Neuronal stem cell (in vitro differentiated cells): ENCODE measurements at regions not wholly inside any gene's neighbourhood (a gene's known extent, or its start where the extent isn't known, plus 50 kb on each side); places are given as distances from the start of the nearest gene placed in this dataset.
"Not testable (repeated sequence)": the region's sequence is repeated elsewhere in the genome, so short reads cannot be mapped to it uniquely, and the experiment has no call there.

Experiments used
- DNase-seq: peaks from one replicate; pipeline ENCODE4 v3.0.0-alpha.2; 2013; ENCODE audit warnings: low spot score
- H2AFZ ChIP-seq: one replicate; pipeline ENCODE4 v1.6.1; 2013; ENCODE audit warnings: mild to moderate bottlenecking, low read length, inconsistent platforms
- H2AK5ac ChIP-seq: 2 replicates; pipeline ENCODE4 v1.6.1; 2013; ENCODE audit warnings: low read depth, mild to moderate bottlenecking, inconsistent platforms, low read length, moderate library complexity, mixed read lengths
- H2BK120ac ChIP-seq: 2 replicates; pipeline ENCODE4 v1.6.1; 2013; ENCODE audit warnings: low read depth, mild to moderate bottlenecking, inconsistent platforms, low read length, moderate library complexity, mixed read lengths
- H2BK12ac ChIP-seq: one replicate; pipeline ENCODE4 v1.6.1; 2013; ENCODE audit warnings: low read length, inconsistent platforms
- H2BK15ac ChIP-seq: 2 replicates; pipeline ENCODE4 v1.6.1; 2013; ENCODE audit warnings: mild to moderate bottlenecking, low read length, inconsistent platforms, mixed read lengths
- H2BK5ac ChIP-seq: one replicate; pipeline ENCODE4 v1.6.1; 2013; ENCODE audit warnings: inconsistent platforms, mild to moderate bottlenecking, low read length, moderate library complexity
- H3K14ac ChIP-seq: one replicate; pipeline ENCODE4 v1.6.1; 2013; ENCODE audit warnings: low read length, inconsistent platforms
- H3K18ac ChIP-seq: 2 replicates; pipeline ENCODE4 v1.6.1; 2013; ENCODE audit warnings: low read length, inconsistent platforms
- H3K23ac ChIP-seq: 2 replicates; pipeline ENCODE4 v1.6.1; 2013; ENCODE audit warnings: low read depth, mild to moderate bottlenecking, mixed read lengths, low read length, inconsistent platforms; ENCODE audit not compliant: poor library complexity
- H3K27ac ChIP-seq: replicated peaks from 3 replicates; pipeline ENCODE4 v1.5.1; 2013; ENCODE audit warnings: low read length, inconsistent platforms
- H3K27me3 ChIP-seq, 3 experiments: 2 replicates each; pipeline ENCODE4 v1.6.1; 2013; ENCODE audit warnings: low read length in 3 of 3, mild to moderate bottlenecking in 2 of 3, inconsistent platforms in 1 of 3, low read depth in 1 of 3, mixed read lengths in 1 of 3, moderate library complexity in 1 of 3; ENCODE audit not compliant: control insufficient read depth in 3 of 3, insufficient read depth in 3 of 3
- H3K36me3 ChIP-seq, 2 donors: replicated peaks in 1 of 2; 2 replicates each; pipeline ENCODE4 v1.6.1; 2013; ENCODE audit warnings: low read length in 2 of 2; ENCODE audit not compliant: control insufficient read depth in 2 of 2, insufficient read depth in 2 of 2
- H3K4ac ChIP-seq: 2 replicates; pipeline ENCODE4 v1.6.1; 2013; ENCODE audit warnings: inconsistent platforms, mild to moderate bottlenecking, low read length, moderate library complexity
- H3K4me1 ChIP-seq, 2 donors: 1 replicate in 1 of 2; 2 replicates in 1 of 2; pipeline ENCODE4 v1.6.1; 2013; ENCODE audit warnings: low read length in 2 of 2, low read depth in 1 of 2; ENCODE audit not compliant: control insufficient read depth in 2 of 2, insufficient read depth in 1 of 2
- H3K4me2 ChIP-seq: one replicate; pipeline ENCODE4 v1.6.1; 2013; ENCODE audit warnings: mild to moderate bottlenecking, low read length, inconsistent platforms; ENCODE audit not compliant: insufficient read depth, poor library complexity, severe bottlenecking
- H3K4me3 ChIP-seq, 2 donors: 2 replicates each; pipeline ENCODE4 v1.5.1; 2013; ENCODE audit warnings: low read length in 2 of 2, mild to moderate bottlenecking in 2 of 2, inconsistent platforms in 1 of 2, moderate library complexity in 1 of 2
- H3K79me1 ChIP-seq: one replicate; pipeline ENCODE4 v1.6.1; 2013; ENCODE audit warnings: low read depth, mild to moderate bottlenecking, inconsistent platforms, low read length, moderate library complexity
- H3K9ac ChIP-seq: one replicate; pipeline ENCODE4 v1.6.1; 2013; ENCODE audit warnings: mild to moderate bottlenecking, low read depth, low read length, inconsistent platforms; ENCODE audit not compliant: poor library complexity
- H3K9me3 ChIP-seq, 2 donors: replicated peaks in 1 of 2; 2 replicates each; pipeline versions ENCODE3 to v1.6.1; 2013; ENCODE audit warnings: low read length in 2 of 2, mild to moderate bottlenecking in 2 of 2, inconsistent platforms in 1 of 2, low read depth in 1 of 2, mixed read lengths in 1 of 2, moderate library complexity in 1 of 2; ENCODE audit not compliant: control insufficient read depth in 2 of 2, insufficient read depth in 1 of 2
- H4K8ac ChIP-seq: one replicate; pipeline ENCODE4 v1.6.1; 2013; ENCODE audit warnings: low read depth, mild to moderate bottlenecking, inconsistent platforms, low read length, moderate library complexity
- H4K91ac ChIP-seq: one replicate; pipeline ENCODE4 v1.6.1; 2013; ENCODE audit warnings: low read length, low read depth, mild to moderate bottlenecking, inconsistent platforms; ENCODE audit not compliant: poor library complexity
- WGBS, 2 donors: extraction: QIAGEN DNeasy Blood & Tissue Kit; methylation state at CpG; one replicate each; pipeline ENCODE4 v1.1.7; 2013; ENCODE audit warnings: missing lambda C conversion rate in 2 of 2, mixed read lengths in 1 of 2; ENCODE audit not compliant: insufficient read length in 2 of 2, insufficient replicate concordance in 1 of 2; ENCODE audit errors: extremely low coverage in 2 of 2; 5-methylcytosine and 5-hydroxymethylcytosine counted together

GRCh38 chr3:86757322-86758179 is 233.4 kb downstream of the VGLL3 start:
- not testable (repeated sequence) for H2BK12ac ChIP-seq, H2BK5ac ChIP-seq, H2AFZ ChIP-seq, H3K4ac ChIP-seq, H2BK120ac ChIP-seq, H3K4me2 ChIP-seq, H3K27me3 ChIP-seq, H3K14ac ChIP-seq, H3K4me1 ChIP-seq, DNase-seq, H3K79me1 ChIP-seq, H4K8ac ChIP-seq, H3K9ac ChIP-seq, H3K23ac ChIP-seq, H2BK15ac ChIP-seq, H3K36me3 ChIP-seq, H4K91ac ChIP-seq, H3K27ac ChIP-seq, H3K9me3 ChIP-seq, H3K4me3 ChIP-seq, H2AK5ac ChIP-seq
- H3K18ac ChIP-seq = peak overlapping the region; percentile 71
- no CpG with 5 or more reads among the region's 44 CpGs for WGBS, 2 donors

GRCh38 chr3:86748015-86748414 is 242.9 kb downstream of the VGLL3 start:
- Histone ChIP-seq H3K9ac (no peak overlapping the region), H3K4me3 (no peak overlapping the region), H2AFZ (no peak overlapping the region), H3K23ac (no peak overlapping the region), H3K27ac (no peak overlapping the region), H2BK120ac (no peak overlapping the region), H3K27me3 (no peaks in the 10 kb centered on the region), H3K36me3 (no peaks in the 10 kb centered on the region), H3K4me1 (no peaks in the 10 kb centered on the region), H4K91ac (no peak overlapping the region), H3K14ac (no peak overlapping the region), H2BK5ac (no peak overlapping the region), H2BK15ac (no peak overlapping the region), H4K8ac (no peak overlapping the region), H3K9me3 (no peaks in the 10 kb centered on the region), H3K79me1 (no peaks in the 10 kb centered on the region), H2BK12ac (no peak overlapping the region), H2AK5ac (no peak overlapping the region), H3K4me2 (no peak overlapping the region), H3K18ac (no peak overlapping the region), H3K4ac (no peak overlapping the region)
- WGBS, 2 donors = no CpG with 5 or more reads among the region's 6 CpGs
- no peak for DNase-seq

- no peak overlapping the region for H2BK12ac ChIP-seq
- no peak overlapping the region for H2BK5ac ChIP-seq
- no peaks in the 10 kb centered on the region for H3K79me1 ChIP-seq
- no peak overlapping the region for H3K18ac ChIP-seq
- H3K9me3 ChIP-seq = no peaks in the 10 kb centered on the region
- no peak overlapping the region for H2AFZ ChIP-seq
- H3K23ac ChIP-seq = no peak overlapping the region
- no peak overlapping the region for H2BK120ac ChIP-seq
- H4K91ac ChIP-seq = no peak overlapping the region
- H3K9ac ChIP-seq = no peak overlapping the region
- no peak overlapping the region for H3K14ac ChIP-seq
- no peaks in the 10 kb centered on the region for H3K4me1 ChIP-seq
- no peak overlapping the region for H3K27ac ChIP-seq
- WGBS, 2 donors = no CpG with 5 or more reads among the region's 1 CpG
- H3K4ac ChIP-seq = no peak overlapping the region
- H2BK15ac ChIP-seq = no peak overlapping the region
- no peak overlapping the region for H3K4me3 ChIP-seq
- DNase-seq = no peak
- no peak overlapping the region for H2AK5ac ChIP-seq
- H3K27me3 ChIP-seq = no peaks in the 10 kb centered on the region
- H3K36me3 ChIP-seq = no peaks in the 10 kb centered on the region
- H4K8ac ChIP-seq = no peak overlapping the region
- H3K4me2 ChIP-seq = no peak overlapping the region
These were observed 246.9 kb downstream of the VGLL3 start for GRCh38 chr3:86744051-86744450.

GRCh38 chr3:86743233-86743632 is 247.7 kb downstream of the VGLL3 start:
- Histone ChIP-seq H3K27ac (no peak overlapping the region), H2AFZ (no peak overlapping the region), H2AK5ac (no peak overlapping the region), H3K9me3 (no peaks in the 10 kb centered on the region), H2BK5ac (no peak overlapping the region), H4K8ac (no peak overlapping the region), H2BK120ac (no peak overlapping the region), H3K9ac (no peak overlapping the region), H3K79me1 (no peaks in the 10 kb centered on the region), H4K91ac (no peak overlapping the region), H3K23ac (no peak overlapping the region), H3K14ac (no peak overlapping the region), H3K4me1 (no peaks in the 10 kb centered on the region), H3K4me2 (no peak overlapping the region), H3K27me3 (no peaks in the 10 kb centered on the region), H3K18ac (no peak overlapping the region), H2BK15ac (no peak overlapping the region), H3K4ac (no peak overlapping the region), H3K36me3 (no peaks in the 10 kb centered on the region), H3K4me3 (no peak overlapping the region), H2BK12ac (no peak overlapping the region)
- no CpG with 5 or more reads among the region's 1 CpG for WGBS, 2 donors
- DNase-seq = no peak
